SK-N-SH treated with all-trans-retinoic acid at 6 μM for 48 hours (cell line): ENCODE measurements at regions not wholly inside any gene's neighbourhood (a gene's known extent, or its start where the extent isn't known, plus 50 kb on each side); places are given as distances from the start of the nearest gene placed in this dataset.

Source experiments
- ATAC-seq: fragments of 200-7000 bp; cut with Tn5 transposase; 3 replicates; pipeline ENCODE4 v1.9.1; 2020; ENCODE audit warnings: mild to moderate bottlenecking, moderate library complexity
- ARNTL ChIP-seq: fragments of 450-650 bp; formaldehyde crosslinking; IDR thresholded peaks from 2 replicates; pipeline ENCODE4 v1.5.0; 2020; ENCODE audit warnings: low read depth, mild to moderate bottlenecking, moderate library complexity, borderline replicate concordance
- BACH2 ChIP-seq: fragments of 250-450 bp; sonication (Bioruptor Pico); IDR thresholded peaks from 2 replicates; pipeline ENCODE4 v1.9.0; 2021; ENCODE audit warnings: mild to moderate bottlenecking, borderline replicate concordance
- CSDC2 ChIP-seq: fragments of 250-450 bp; sonication (Bioruptor Pico); IDR thresholded peaks from 2 replicates; pipeline ENCODE4 v1.5.0; 2020; ENCODE audit warnings: mild to moderate bottlenecking, moderate library complexity
- CSRNP3 ChIP-seq: fragments of 250-450 bp; sonication (Bioruptor Pico); IDR thresholded peaks from 2 replicates; pipeline ENCODE4 v1.5.1; 2021; ENCODE audit warnings: mild to moderate bottlenecking, moderate library complexity
- ESRRG ChIP-seq: fragments of 250-450 bp; sonication (Bioruptor Pico); IDR thresholded peaks from 2 replicates; pipeline ENCODE4 v1.6.1; 2021; ENCODE audit warnings: mild to moderate bottlenecking
- ISL1 ChIP-seq: fragments of 250-450 bp; sonication (Bioruptor Pico); IDR thresholded peaks from 2 replicates; pipeline ENCODE4 v2.1.2; 2022; ENCODE audit warnings: mild to moderate bottlenecking, moderate library complexity
- OSR1 ChIP-seq: fragments of 250-450 bp; sonication (Bioruptor Pico); IDR thresholded peaks from 2 replicates; pipeline ENCODE4 v1.8.0; 2022; ENCODE audit warnings: moderate library complexity, mild to moderate bottlenecking, inconsistent platforms
- PATZ1 ChIP-seq: fragments of 250-450 bp; sonication (Bioruptor Pico); IDR thresholded peaks from 2 replicates; pipeline ENCODE4 v1.8.0; 2020; ENCODE audit warnings: mild to moderate bottlenecking, moderate library complexity, borderline replicate concordance
- POU6F1 ChIP-seq: fragments of 250-450 bp; sonication (Bioruptor Pico); IDR thresholded peaks from 2 replicates; pipeline ENCODE4 v1.8.0; 2021; ENCODE audit warnings: low read depth, mild to moderate bottlenecking, moderate library complexity, borderline replicate concordance
- PPARA ChIP-seq: fragments of 250-450 bp; sonication (Bioruptor Pico); IDR thresholded peaks from 2 replicates; pipeline ENCODE4 v1.5.0; 2020; ENCODE audit warnings: mild to moderate bottlenecking, borderline replicate concordance
- RARB ChIP-seq: fragments of 250-450 bp; sonication (Bioruptor Pico); IDR thresholded peaks from 2 replicates; pipeline ENCODE4 v1.8.0; 2021; ENCODE audit warnings: mild to moderate bottlenecking, moderate library complexity
- SNAI2 ChIP-seq: fragments of 250-450 bp; sonication (Bioruptor Pico); IDR thresholded peaks from 2 replicates; pipeline ENCODE4 v1.5.0; 2020; ENCODE audit warnings: mild to moderate bottlenecking, moderate library complexity
- TCF4 ChIP-seq: fragments of 250-450 bp; sonication (Bioruptor Pico); IDR thresholded peaks from 2 replicates; pipeline ENCODE4 v1.8.0; 2021; ENCODE audit warnings: mild to moderate bottlenecking, moderate library complexity, borderline replicate concordance
- TOX ChIP-seq: fragments of 250-450 bp; sonication (Bioruptor Pico); IDR thresholded peaks from 2 replicates; pipeline ENCODE4 v1.8.0; 2021; ENCODE audit warnings: mild to moderate bottlenecking, moderate library complexity, borderline replicate concordance
- TSHZ2 ChIP-seq: fragments of 250-450 bp; sonication (Bioruptor Pico); IDR thresholded peaks from 2 replicates; pipeline ENCODE4 v1.5.0; 2020; ENCODE audit warnings: mild to moderate bottlenecking, moderate library complexity
- ZC3H10 ChIP-seq: fragments of 250-450 bp; sonication (Bioruptor Pico); IDR thresholded peaks from 2 replicates; pipeline ENCODE4 v1.5.1; 2021; ENCODE audit warnings: mild to moderate bottlenecking, moderate library complexity
- ZFP30 ChIP-seq: fragments of 450-650 bp; formaldehyde crosslinking; IDR thresholded peaks from 2 replicates; pipeline ENCODE4 v1.5.0; 2022; ENCODE audit warnings: mild to moderate bottlenecking, moderate library complexity
- ZNF70 ChIP-seq: fragments of 450-650 bp; formaldehyde crosslinking; IDR thresholded peaks from 2 replicates; pipeline ENCODE4 v1.5.0; 2020; ENCODE audit warnings: mild to moderate bottlenecking, moderate library complexity
- ZNF8 ChIP-seq: fragments of 450-650 bp; formaldehyde crosslinking; IDR thresholded peaks from 2 replicates; pipeline ENCODE4 v1.5.0; 2020; ENCODE audit warnings: mild to moderate bottlenecking, moderate library complexity

GRCh38 chr1:82600314-82600713 is 799.6 kb downstream of the ADGRL2 start:
- TF ChIP-seq SNAI2 (no peak), BACH2 (CRISPR knock-in tag) (no peak)
- TF ChIP-seq, all 23 proteins: peak for 0
- no peak for ATAC-seq

- TF ChIP-seq CSDC2 (CRISPR knock-in tag) (no peak), BACH2 (CRISPR knock-in tag) (no peak), PPARA (CRISPR knock-in tag) (no peak), TOX (CRISPR knock-in tag) (no peak), ISL1 (CRISPR knock-in tag) (no peak), PATZ1 (no peak), ARNTL (no peak), TCF4 (CRISPR knock-in tag) (no peak), ZNF70 (no peak), POU6F1 (no peak), CSRNP3 (CRISPR knock-in tag) (no peak), TSHZ2 (CRISPR knock-in tag) (no peak), ZC3H10 (CRISPR knock-in tag) (no peak), ZNF8 (CRISPR knock-in tag) (no peak), RARB (no peak), OSR1 (no peak)
- ATAC-seq = no peak
Measured at GRCh38 chr1:82598812-82599211, 798.1 kb downstream of the ADGRL2 start.

- no peak for ATAC-seq
- TF ChIP-seq SNAI2 = no peak
- no peak for TF ChIP-seq ZFP30 (CRISPR knock-in tag)
- TF ChIP-seq ESRRG (CRISPR knock-in tag) = no peak
- TF ChIP-seq TOX (CRISPR knock-in tag) = no peak
- no peak for TF ChIP-seq TCF4 (CRISPR knock-in tag)
- no peak for TF ChIP-seq CSDC2 (CRISPR knock-in tag)
- no peak for TF ChIP-seq OSR1
- TF ChIP-seq ZC3H10 (CRISPR knock-in tag) = no peak
- TF ChIP-seq POU6F1 = no peak
- TF ChIP-seq RARB = no peak
- TF ChIP-seq PPARA (CRISPR knock-in tag) = no peak
- TF ChIP-seq, all 23 proteins: peak for 0
Measured at GRCh38 chr1:82598337-82598736, 797.6 kb downstream of the ADGRL2 start.

GRCh38 chr1:82597649-82598048 is 796.9 kb downstream of the ADGRL2 start:
- ATAC-seq = peak; percentile 85
- TF ChIP-seq TSHZ2 (CRISPR knock-in tag) (peak; percentile 88), CSRNP3 (CRISPR knock-in tag) (peak; percentile 49; the same call in 1 of the 2 replicates), ZNF8 (CRISPR knock-in tag) (no peak), POU6F1 (no peak), BACH2 (CRISPR knock-in tag) (no peak), ZNF70 (no peak), SNAI2 (peak; percentile 78; the same call in 1 of the 2 replicates), RARB (no peak), ESRRG (CRISPR knock-in tag) (no peak), TCF4 (CRISPR knock-in tag) (peak; percentile 80)
